SK-N-SH treated with all-trans-retinoic acid at 6 μM for 48 hours (cell line): ENCODE measurements at regions not wholly inside any gene's neighbourhood (a gene's known extent, or its start where the extent isn't known, plus 50 kb on each side); places are given as distances from the start of the nearest gene placed in this dataset.

Experiments
- ARNTL ChIP-seq: fragments of 450-650 bp; formaldehyde crosslinking; IDR thresholded peaks from 2 replicates; pipeline ENCODE4 v1.5.0; 2020; ENCODE audit warnings: low read depth, mild to moderate bottlenecking, moderate library complexity, borderline replicate concordance
- OSR1 ChIP-seq: fragments of 250-450 bp; sonication (Bioruptor Pico); IDR thresholded peaks from 2 replicates; pipeline ENCODE4 v1.8.0; 2022; ENCODE audit warnings: moderate library complexity, mild to moderate bottlenecking, inconsistent platforms
- RARB ChIP-seq: fragments of 250-450 bp; sonication (Bioruptor Pico); IDR thresholded peaks from 2 replicates; pipeline ENCODE4 v1.8.0; 2021; ENCODE audit warnings: mild to moderate bottlenecking, moderate library complexity
- SNAI2 ChIP-seq: fragments of 250-450 bp; sonication (Bioruptor Pico); IDR thresholded peaks from 2 replicates; pipeline ENCODE4 v1.5.0; 2020; ENCODE audit warnings: mild to moderate bottlenecking, moderate library complexity
- TF ChIP-seq, protein P1 (sequence below): fragments of 250-450 bp; sonication (Bioruptor Pico); IDR thresholded peaks from 2 replicates; pipeline ENCODE4 v1.8.0; 2020; ENCODE audit warnings: mild to moderate bottlenecking, moderate library complexity, borderline replicate concordance
- TF ChIP-seq, protein P2 (sequence below): fragments of 250-450 bp; sonication (Bioruptor Pico); IDR thresholded peaks from 2 replicates; pipeline ENCODE4 v1.5.0; 2020; ENCODE audit warnings: mild to moderate bottlenecking, moderate library complexity

DNA sequence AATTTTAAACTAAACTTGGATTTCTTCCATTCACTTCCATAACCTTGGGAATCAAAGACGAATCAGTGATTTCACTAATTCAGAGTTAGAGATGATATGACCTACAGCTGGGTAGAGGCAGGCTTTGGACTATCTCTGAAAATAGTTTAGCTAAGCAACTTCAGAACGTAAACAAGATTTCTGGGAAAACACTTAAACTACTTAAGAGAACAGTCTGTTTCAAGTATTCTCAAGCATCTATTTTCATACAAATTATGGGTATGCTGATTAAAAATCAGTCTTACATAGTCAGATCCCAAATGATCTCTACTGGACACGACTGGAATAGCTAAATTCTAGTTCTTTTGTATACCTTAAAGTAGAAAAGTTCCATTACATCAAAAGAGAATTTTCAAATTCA lies 179.9 kb downstream of the PLCE1 start:
- TF ChIP-seq RARB (CRISPR knock-in tag) (no peak), ARNTL (CRISPR knock-in tag) (no peak), OSR1 (CRISPR knock-in tag) (no peak), SNAI2 (CRISPR knock-in tag) (no peak)
- TF ChIP-seq, protein P1, sequence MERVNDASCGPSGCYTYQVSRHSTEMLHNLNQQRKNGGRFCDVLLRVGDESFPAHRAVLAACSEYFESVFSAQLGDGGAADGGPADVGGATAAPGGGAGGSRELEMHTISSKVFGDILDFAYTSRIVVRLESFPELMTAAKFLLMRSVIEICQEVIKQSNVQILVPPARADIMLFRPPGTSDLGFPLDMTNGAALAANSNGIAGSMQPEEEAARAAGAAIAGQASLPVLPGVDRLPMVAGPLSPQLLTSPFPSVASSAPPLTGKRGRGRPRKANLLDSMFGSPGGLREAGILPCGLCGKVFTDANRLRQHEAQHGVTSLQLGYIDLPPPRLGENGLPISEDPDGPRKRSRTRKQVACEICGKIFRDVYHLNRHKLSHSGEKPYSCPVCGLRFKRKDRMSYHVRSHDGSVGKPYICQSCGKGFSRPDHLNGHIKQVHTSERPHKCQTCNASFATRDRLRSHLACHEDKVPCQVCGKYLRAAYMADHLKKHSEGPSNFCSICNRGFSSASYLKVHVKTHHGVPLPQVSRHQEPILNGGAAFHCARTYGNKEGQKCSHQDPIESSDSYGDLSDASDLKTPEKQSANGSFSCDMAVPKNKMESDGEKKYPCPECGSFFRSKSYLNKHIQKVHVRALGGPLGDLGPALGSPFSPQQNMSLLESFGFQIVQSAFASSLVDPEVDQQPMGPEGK (CRISPR knock-in tag), result no peak
- TF ChIP-seq, protein P2, sequence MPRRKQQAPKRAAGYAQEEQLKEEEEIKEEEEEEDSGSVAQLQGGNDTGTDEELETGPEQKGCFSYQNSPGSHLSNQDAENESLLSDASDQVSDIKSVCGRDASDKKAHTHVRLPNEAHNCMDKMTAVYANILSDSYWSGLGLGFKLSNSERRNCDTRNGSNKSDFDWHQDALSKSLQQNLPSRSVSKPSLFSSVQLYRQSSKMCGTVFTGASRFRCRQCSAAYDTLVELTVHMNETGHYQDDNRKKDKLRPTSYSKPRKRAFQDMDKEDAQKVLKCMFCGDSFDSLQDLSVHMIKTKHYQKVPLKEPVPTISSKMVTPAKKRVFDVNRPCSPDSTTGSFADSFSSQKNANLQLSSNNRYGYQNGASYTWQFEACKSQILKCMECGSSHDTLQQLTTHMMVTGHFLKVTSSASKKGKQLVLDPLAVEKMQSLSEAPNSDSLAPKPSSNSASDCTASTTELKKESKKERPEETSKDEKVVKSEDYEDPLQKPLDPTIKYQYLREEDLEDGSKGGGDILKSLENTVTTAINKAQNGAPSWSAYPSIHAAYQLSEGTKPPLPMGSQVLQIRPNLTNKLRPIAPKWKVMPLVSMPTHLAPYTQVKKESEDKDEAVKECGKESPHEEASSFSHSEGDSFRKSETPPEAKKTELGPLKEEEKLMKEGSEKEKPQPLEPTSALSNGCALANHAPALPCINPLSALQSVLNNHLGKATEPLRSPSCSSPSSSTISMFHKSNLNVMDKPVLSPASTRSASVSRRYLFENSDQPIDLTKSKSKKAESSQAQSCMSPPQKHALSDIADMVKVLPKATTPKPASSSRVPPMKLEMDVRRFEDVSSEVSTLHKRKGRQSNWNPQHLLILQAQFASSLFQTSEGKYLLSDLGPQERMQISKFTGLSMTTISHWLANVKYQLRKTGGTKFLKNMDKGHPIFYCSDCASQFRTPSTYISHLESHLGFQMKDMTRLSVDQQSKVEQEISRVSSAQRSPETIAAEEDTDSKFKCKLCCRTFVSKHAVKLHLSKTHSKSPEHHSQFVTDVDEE, result no peak
